ENCODE measurements at regions not wholly inside any gene's neighbourhood (a gene's known extent, or its start where the extent isn't known, plus 50 kb on each side); places are given as distances from the start of the nearest gene placed in this dataset.

DNA sequence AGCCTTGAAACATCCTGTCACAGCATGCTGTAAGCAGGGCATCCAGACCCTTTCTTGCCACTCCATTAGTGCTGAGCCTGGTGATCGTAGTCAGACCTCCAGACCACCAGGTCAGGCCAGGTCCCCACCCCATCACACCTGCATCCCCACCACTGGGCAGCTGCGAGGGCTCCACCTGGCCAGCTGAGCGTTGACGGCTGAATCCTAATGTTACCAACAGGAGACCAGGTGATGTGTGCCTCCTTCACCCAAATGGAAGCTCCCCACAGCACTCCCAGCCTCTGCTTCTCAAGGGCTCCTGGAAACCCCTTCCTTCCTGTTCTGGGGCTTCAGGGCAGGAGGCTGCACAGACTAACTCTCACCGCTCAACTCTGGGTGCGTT is 189.4 kb downstream of the C16orf95 start:
- TF ChIP-seq YY1 (IDR thresholded peaks at IDR 0.05; ENCODE audit: insufficient read depth, insufficient read length) (no peak), ZNF274 (IDR thresholded peaks at IDR 0.05; ENCODE audit: low read depth, low read length) (no peak), SUZ12 (IDR thresholded peaks at IDR 0.05; ENCODE audit: extremely low read depth, insufficient read depth, insufficient read length) (no peak)
